MM.1S (cell line): ENCODE measurements at regions not wholly inside any gene's neighbourhood (a gene's known extent, or its start where the extent isn't known, plus 50 kb on each side); places are given as distances from the start of the nearest gene placed in this dataset.

Experiments
- DNase-seq: peaks from one replicate; pipeline ENCODE4 v3.0.0-alpha.2; 2015
- H2AFZ ChIP-seq: fragments of 300-600 bp; sonication (generic); 2 replicates; pipeline ENCODE4 v1.6.0; 2016; ENCODE audit warnings: antibody characterized with exemption, low read length
- H3F3A ChIP-seq: fragments of 300-600 bp; sonication (generic); 2 replicates; pipeline ENCODE4 v1.6.1; 2016; ENCODE audit warnings: mild to moderate bottlenecking, antibody characterized with exemption, low read length, moderate library complexity, mixed read lengths; ENCODE audit not compliant: insufficient read depth
- H3K27ac ChIP-seq: fragments of 300-600 bp; sonication (generic); 2 replicates; pipeline ENCODE4 v1.5.1; 2016; ENCODE audit warnings: mild to moderate bottlenecking, low read length
- H3K27me3 ChIP-seq: fragments of 300-600 bp; sonication (generic); replicated peaks from 2 replicates; pipeline ENCODE4 v1.6.0; 2016; ENCODE audit warnings: low read length; ENCODE audit not compliant: insufficient read depth
- H3K36me3 ChIP-seq: fragments of 300-600 bp; sonication (generic); replicated peaks from 2 replicates; pipeline ENCODE4 v1.6.1; 2016; ENCODE audit warnings: mild to moderate bottlenecking, low read length, mixed read lengths; ENCODE audit not compliant: insufficient read depth
- H3K4me1 ChIP-seq: fragments of 300-600 bp; sonication (generic); 2 replicates; pipeline ENCODE4 v1.6.1; 2016; ENCODE audit warnings: low read length, mixed read lengths
- H3K4me2 ChIP-seq: fragments of 300-600 bp; sonication (generic); 2 replicates; pipeline ENCODE4 v1.6.0; 2016; ENCODE audit warnings: low read depth, low read length
- H3K4me3 ChIP-seq: fragments of 300-600 bp; sonication (generic); 2 replicates; pipeline ENCODE4 v1.5.1; 2016; ENCODE audit warnings: low read length, mixed read lengths
- H3K79me2 ChIP-seq: fragments of 300-600 bp; sonication (generic); 2 replicates; pipeline ENCODE4 v1.6.1; 2016; ENCODE audit warnings: mixed run types, low read length, mixed read lengths
- H3K9ac ChIP-seq: fragments of 300-600 bp; sonication (generic); 2 replicates; pipeline ENCODE4 v1.6.1; 2016; ENCODE audit warnings: low read length, mixed read lengths
- H3K9me2 ChIP-seq: fragments of 300-600 bp; sonication (generic); replicated peaks from 2 replicates; pipeline ENCODE4 v1.6.1; 2016; ENCODE audit warnings: mild to moderate bottlenecking, low read length, mixed read lengths; ENCODE audit not compliant: insufficient read depth
- H3K9me3 ChIP-seq: fragments of 300-600 bp; sonication (generic); replicated peaks from 2 replicates; pipeline ENCODE4 v1.6.1; 2016; ENCODE audit warnings: mild to moderate bottlenecking, low read length, mixed read lengths; ENCODE audit not compliant: insufficient read depth
- H4K20me1 ChIP-seq: fragments of 300-600 bp; sonication (generic); 2 replicates; pipeline ENCODE4 v1.6.1; 2016; ENCODE audit warnings: mild to moderate bottlenecking, low read length, moderate library complexity, mixed read lengths; ENCODE audit not compliant: insufficient read depth
- CTCF ChIP-seq: fragments of 300-600 bp; sonication (generic); IDR thresholded peaks from 2 replicates; pipeline ENCODE4 v1.5.1; 2016; ENCODE audit warnings: antibody characterized with exemption, low read length, mixed read lengths
- EZH2 ChIP-seq: fragments of 300-600 bp; sonication (generic); optimal IDR thresholded peaks from 2 replicates; pipeline ENCODE3; 2017; ENCODE audit warnings: low read depth, mild to moderate bottlenecking, antibody characterized with exemption, low read length, mixed read lengths
- EZH2phosphoT487 ChIP-seq: fragments of 300-600 bp; sonication (generic); IDR thresholded peaks from 2 replicates; pipeline ENCODE4 v1.6.1; 2018; ENCODE audit warnings: antibody characterized with exemption, low read length

GRCh38 chr13:89279374-89279773 is 1608.2 kb downstream of the SLITRK5 start:
- H2AFZ ChIP-seq: no peak overlapping the region
- TF ChIP-seq EZH2phosphoT487 (no peak), EZH2 (no peak), CTCF (no peak)

GRCh38 chr13:89281331-89281730 is 1610.2 kb downstream of the SLITRK5 start:
- Histone ChIP-seq H3K9me2 (no peaks in the 10 kb centered on the region), H3K9ac (no peak overlapping the region), H3F3A (no peaks in the 10 kb centered on the region), H3K4me3 (no peak overlapping the region), H3K27me3 (no peaks in the 10 kb centered on the region), H4K20me1 (no peaks in the 10 kb centered on the region), H3K9me3 (no peaks in the 10 kb centered on the region), H3K27ac (no peak overlapping the region), H3K36me3 (no peaks in the 10 kb centered on the region), H3K79me2 (no peaks in the 10 kb centered on the region), H3K4me2 (no peak overlapping the region), H2AFZ (no peak overlapping the region), H3K4me1 (no peaks in the 10 kb centered on the region)
- TF ChIP-seq CTCF: no peak
- TF ChIP-seq EZH2phosphoT487: no peak
- no peak for TF ChIP-seq EZH2
- no peak for DNase-seq

More at GRCh38 chr13:89279374-89279773, 1608.2 kb downstream of the SLITRK5 start:
- H3K9ac ChIP-seq: no peak overlapping the region
- no peaks in the 10 kb centered on the region for H4K20me1 ChIP-seq
- no peaks in the 10 kb centered on the region for H3K9me3 ChIP-seq
- H3K79me2 ChIP-seq: no peaks in the 10 kb centered on the region
- no peak overlapping the region for H3K27ac ChIP-seq
- H3K27me3 ChIP-seq: no peaks in the 10 kb centered on the region
- DNase-seq: no peak
- H3K36me3 ChIP-seq: no peaks in the 10 kb centered on the region
- H3K4me2 ChIP-seq: no peak overlapping the region
- no peaks in the 10 kb centered on the region for H3K4me1 ChIP-seq
- no peaks in the 10 kb centered on the region for H3K9me2 ChIP-seq
- H3F3A ChIP-seq: no peaks in the 10 kb centered on the region
- H3K4me3 ChIP-seq: no peak overlapping the region

GRCh38 chr13:89282241-89282640 is 1611.1 kb downstream of the SLITRK5 start:
- Histone ChIP-seq H3K4me2 (no peak overlapping the region), H3K27me3 (no peaks in the 10 kb centered on the region), H3K79me2 (no peaks in the 10 kb centered on the region), H3K4me3 (no peak overlapping the region), H3K36me3 (no peaks in the 10 kb centered on the region), H4K20me1 (no peaks in the 10 kb centered on the region), H3K9ac (no peak overlapping the region), H3K4me1 (no peaks in the 10 kb centered on the region), H3K9me3 (no peaks in the 10 kb centered on the region), H3K27ac (no peak overlapping the region), H3K9me2 (no peaks in the 10 kb centered on the region), H3F3A (no peaks in the 10 kb centered on the region), H2AFZ (no peak overlapping the region)
- no peak for TF ChIP-seq CTCF
- TF ChIP-seq EZH2: no peak
- TF ChIP-seq EZH2phosphoT487: no peak
- no peak for DNase-seq

GRCh38 chr13:89287381-89287780 is 1616.2 kb downstream of the SLITRK5 start:
- no peaks in the 10 kb centered on the region for H3K36me3 ChIP-seq
- no peak overlapping the region for H2AFZ ChIP-seq

More at GRCh38 chr13:89287381-89287780, 1616.2 kb downstream of the SLITRK5 start:
- H3K9me2 ChIP-seq: no peaks in the 10 kb centered on the region
- H3K79me2 ChIP-seq: no peaks in the 10 kb centered on the region
- H3K4me2 ChIP-seq: no peak overlapping the region
- TF ChIP-seq EZH2 (no peak), EZH2phosphoT487 (no peak), CTCF (no peak)
- H3F3A ChIP-seq: no peaks in the 10 kb centered on the region
- H3K9ac ChIP-seq: no peak overlapping the region
- H3K27ac ChIP-seq: no peak overlapping the region
- no peaks in the 10 kb centered on the region for H4K20me1 ChIP-seq
- DNase-seq: no peak
- no peaks in the 10 kb centered on the region for H3K4me1 ChIP-seq
- no peaks in the 10 kb centered on the region for H3K9me3 ChIP-seq
- H3K4me3 ChIP-seq: no peak overlapping the region
- no peaks in the 10 kb centered on the region for H3K27me3 ChIP-seq
